Neural cell (in vitro differentiated cells): ENCODE measurements at regions not wholly inside any gene's neighbourhood (a gene's known extent, or its start where the extent isn't known, plus 50 kb on each side); places are given as distances from the start of the nearest gene placed in this dataset.

Source experiments
- H2AFZ ChIP-seq: fragments of 200-600, 300-800 bp; sonication (generic), shearing (Covaris generic); 2 replicates; pipeline ENCODE4 v1.6.0; 2014; ENCODE audit warnings: low read depth, mild to moderate bottlenecking, antibody characterized with exemption, low read length, moderate library complexity
- H3F3A ChIP-seq: fragments of 200-600 bp; shearing (Covaris generic); 2 replicates; pipeline ENCODE4 v1.6.1; 2016; ENCODE audit warnings: mild to moderate bottlenecking, moderate library complexity, mixed read lengths, antibody characterized with exemption, low read length; ENCODE audit not compliant: insufficient read depth, poor library complexity, severe bottlenecking
- H3K27ac ChIP-seq: fragments of 200-600, 300-800 bp; sonication (generic), shearing (Covaris generic); 2 replicates; pipeline ENCODE4 v1.5.1; 2014; ENCODE audit warnings: mild to moderate bottlenecking, low read length, moderate library complexity
- H3K27me3 ChIP-seq: fragments of 300-800, 200-600 bp; sonication (generic), shearing (Covaris generic); 2 replicates; pipeline ENCODE4 v1.6.0; 2014; ENCODE audit warnings: mild to moderate bottlenecking, low read depth, low read length, moderate library complexity; ENCODE audit not compliant: insufficient read depth
- H3K36me3 ChIP-seq: fragments of 300-800, 200-600 bp; sonication (generic), shearing (Covaris generic); 2 replicates; pipeline ENCODE4 v1.5.1; 2014; ENCODE audit warnings: mild to moderate bottlenecking, antibody characterized with exemption, low read length, moderate library complexity; ENCODE audit not compliant: insufficient read depth
- H3K4me2 ChIP-seq: fragments of 300-800, 200-600 bp; sonication (generic), shearing (Covaris generic); 2 replicates; pipeline ENCODE4 v1.6.0; 2014; ENCODE audit warnings: mild to moderate bottlenecking, low read length
- H3K4me3 ChIP-seq: fragments of 300-800, 200-600 bp; sonication (generic), shearing (Covaris generic); 2 replicates; pipeline ENCODE4 v1.5.1; 2014; ENCODE audit warnings: mild to moderate bottlenecking, low read length, moderate library complexity
- H3K79me2 ChIP-seq: fragments of 200-600 bp; shearing (Covaris generic); replicated peaks from 2 replicates; pipeline ENCODE4 v1.6.0; 2014; ENCODE audit warnings: mild to moderate bottlenecking, low read length, moderate library complexity; ENCODE audit not compliant: insufficient read depth
- H3K9ac ChIP-seq: fragments of 300-800, 200-600 bp; sonication (generic), shearing (Covaris generic); 2 replicates; pipeline ENCODE4 v1.6.1; 2016; ENCODE audit warnings: mild to moderate bottlenecking, low read length, mixed read lengths
- H3K9me2 ChIP-seq: fragments of 200-600 bp; shearing (Covaris generic); 2 replicates; pipeline ENCODE4 v1.6.1; 2016; ENCODE audit warnings: mild to moderate bottlenecking, low read length, mixed read lengths; ENCODE audit not compliant: insufficient read depth
- H3K9me3 ChIP-seq: fragments of 200-600, 300-800 bp; sonication (generic), shearing (Covaris generic); 2 replicates; pipeline ENCODE4 v1.6.1; 2016; ENCODE audit warnings: mild to moderate bottlenecking, mixed run types, low read length, moderate library complexity, mixed read lengths
- H4K20me1 ChIP-seq: fragments of 200-600 bp; shearing (Covaris generic); 2 replicates; pipeline ENCODE4 v1.6.1; 2016; ENCODE audit warnings: mild to moderate bottlenecking, mixed run types; ENCODE audit not compliant: insufficient read depth
- CTCF ChIP-seq: fragments of 450-650 bp; IDR thresholded peaks from 2 replicates; pipeline ENCODE4 v1.5.1; 2014; ENCODE audit warnings: antibody characterized with exemption, mild to moderate bottlenecking, moderate library complexity; ENCODE audit not compliant: poor library complexity, severe bottlenecking
- EP300 ChIP-seq: fragments of 450-650 bp; conservative IDR thresholded peaks from 2 replicates; pipeline ENCODE4 v1.6.1; 2014; ENCODE audit warnings: antibody characterized with exemption, mild to moderate bottlenecking, moderate library complexity; ENCODE audit not compliant: poor library complexity, severe bottlenecking
- EZH2 ChIP-seq: fragments of 200-600, 300-800 bp; shearing (Covaris generic), sonication (generic); IDR thresholded peaks from 2 replicates; pipeline ENCODE4 v1.6.1; 2014; ENCODE audit warnings: antibody characterized with exemption, low read length, borderline replicate concordance, mild to moderate bottlenecking; ENCODE audit not compliant: insufficient read depth, poor library complexity, severe bottlenecking
- MXI1 ChIP-seq: fragments of 450-650 bp; conservative IDR thresholded peaks from 2 replicates; pipeline ENCODE4 v1.6.1; 2014; ENCODE audit warnings: antibody characterized with exemption, mild to moderate bottlenecking; ENCODE audit not compliant: poor library complexity, severe bottlenecking
- POLR2AphosphoS5 ChIP-seq: IDR thresholded peaks from 2 replicates; pipeline ENCODE4 v1.6.1; 2012
- RAD21 ChIP-seq: fragments of 450-650 bp; conservative IDR thresholded peaks from 2 replicates; pipeline ENCODE4 v1.6.1; 2014; ENCODE audit warnings: antibody characterized with exemption, mild to moderate bottlenecking, moderate library complexity
- REST ChIP-seq: IDR thresholded peaks from 2 replicates; pipeline ENCODE4 v1.6.1; 2012; ENCODE audit warnings: borderline replicate concordance
- SMC3 ChIP-seq: fragments of 450-650 bp; conservative IDR thresholded peaks from 2 replicates; pipeline ENCODE4 v1.6.1; 2014; ENCODE audit warnings: antibody characterized with exemption, mild to moderate bottlenecking, moderate library complexity; ENCODE audit not compliant: poor library complexity
- TAF1 ChIP-seq: IDR thresholded peaks from 2 replicates; pipeline ENCODE4 v1.6.1; 2012; ENCODE audit warnings: low read depth

- H3K9me2 ChIP-seq = no peaks in the 10 kb centered on the region
- no peak overlapping the region for H3K9ac ChIP-seq
- H4K20me1 ChIP-seq = no peaks in the 10 kb centered on the region
- H2AFZ ChIP-seq = no peak overlapping the region
- H3K9me3 ChIP-seq = no peaks in the 10 kb centered on the region
- no peak overlapping the region for H3K4me3 ChIP-seq
- H3K79me2 ChIP-seq = no peaks in the 10 kb centered on the region
- no peaks in the 10 kb centered on the region for H3F3A ChIP-seq
- no peaks in the 10 kb centered on the region for H3K27me3 ChIP-seq
- no peak overlapping the region for H3K27ac ChIP-seq
- no peak for TF ChIP-seq SMC3
- no peak for TF ChIP-seq EP300
- TF ChIP-seq POLR2AphosphoS5 = no peak
- TF ChIP-seq REST = no peak
- TF ChIP-seq CTCF = no peak
- TF ChIP-seq EZH2 = no peak
- TF ChIP-seq TAF1 = no peak
- no peak for TF ChIP-seq RAD21
- TF ChIP-seq MXI1 = no peak
- H3K4me2 ChIP-seq = no peak overlapping the region
- no peaks in the 10 kb centered on the region for H3K36me3 ChIP-seq
These were observed 133.2 kb upstream of the ADARB2 start for GRCh38 chr10:1870491-1870890.

- no peaks in the 10 kb centered on the region for H3K27me3 ChIP-seq
- no peak overlapping the region for H3K4me2 ChIP-seq
- no peaks in the 10 kb centered on the region for H3F3A ChIP-seq
- no peak overlapping the region for H3K4me3 ChIP-seq
- H4K20me1 ChIP-seq = no peaks in the 10 kb centered on the region
- no peak overlapping the region for H3K9ac ChIP-seq
- H2AFZ ChIP-seq = no peak overlapping the region
- H3K9me3 ChIP-seq = no peaks in the 10 kb centered on the region
- no peaks in the 10 kb centered on the region for H3K36me3 ChIP-seq
- H3K9me2 ChIP-seq = no peaks in the 10 kb centered on the region
- TF ChIP-seq REST (no peak), MXI1 (no peak), RAD21 (no peak), EZH2 (no peak), TAF1 (no peak), POLR2AphosphoS5 (no peak), CTCF (no peak), SMC3 (no peak)
- H3K27ac ChIP-seq = no peak overlapping the region
- H3K79me2 ChIP-seq = no peaks in the 10 kb centered on the region
These were observed 132.5 kb upstream of the ADARB2 start for GRCh38 chr10:1869861-1870260.
